ENCODE measurements at regions not wholly inside any gene's neighbourhood (a gene's known extent, or its start where the extent isn't known, plus 50 kb on each side); places are given as distances from the start of the nearest gene placed in this dataset.

- no peak for TF ChIP-seq ZNF274 (CRISPR knock-in tag; IDR thresholded peaks at IDR 0.05)
- TF ChIP-seq CTCF (CRISPR knock-in tag; IDR thresholded peaks at IDR 0.05) = no peak
- no peak for TF ChIP-seq NR2C2 (CRISPR knock-in tag; IDR thresholded peaks at IDR 0.05; ENCODE audit: borderline replicate concordance)
- TF ChIP-seq EZH2 (conservative IDR thresholded peaks at IDR 0.05; ENCODE audit: low read depth, low read length) = no peak
- no peak for TF ChIP-seq BHLHE40 (IDR thresholded peaks at IDR 0.05; ENCODE audit: low read length)
- TF ChIP-seq POLR2A (IDR thresholded peaks at IDR 0.05; ENCODE audit: insufficient read depth in 1 of 2, low read depth in 2 of 2, low read length in 2 of 2) = no peak
- TF ChIP-seq ASH2L (IDR thresholded peaks at IDR 0.05; ENCODE audit: insufficient read length, low read depth, low read length) = no peak
- TF ChIP-seq ZFP90 (CRISPR knock-in tag; IDR thresholded peaks at IDR 0.05; ENCODE audit: borderline replicate concordance) = no peak
- no peak for TF ChIP-seq ZNF18 (CRISPR knock-in tag; IDR thresholded peaks at IDR 0.05; ENCODE audit: insufficient replicate concordance)
- no peak for TF ChIP-seq SMAD3 (CRISPR knock-in tag; IDR thresholded peaks at IDR 0.05)
- TF ChIP-seq POGZ (CRISPR knock-in tag; IDR thresholded peaks at IDR 0.05) = no peak
- no peak for TF ChIP-seq PCBP1 (IDR thresholded peaks at IDR 0.05; ENCODE audit: borderline replicate concordance, low read depth, low read length)
- TF ChIP-seq ZNF644 (CRISPR knock-in tag; IDR thresholded peaks at IDR 0.05; ENCODE audit: low read depth) = no peak
- no peak for TF ChIP-seq ZNF383 (CRISPR knock-in tag; IDR thresholded peaks at IDR 0.05; ENCODE audit: borderline replicate concordance)
Observed at GRCh38 chr15:35756623-35757022, 210.7 kb upstream of the DPH6 start.

Measured in HepG2 (cell line).